Stimulated activated CD8-positive, alpha-beta memory T cell treated with anti-CD3 and anti-CD28 coated beads, Interleukin-15, amount 100 ng/mL, for 48 hours (primary cell): ENCODE measurements at regions not wholly inside any gene's neighbourhood (a gene's known extent, or its start where the extent isn't known, plus 50 kb on each side); places are given as distances from the start of the nearest gene placed in this dataset.
"Not testable (repeated sequence)": the region's sequence is repeated elsewhere in the genome, so short reads cannot be mapped to it uniquely, and the experiment has no call there.

ENCODE experiments used
- DNase-seq, 2 donors: peaks; one replicate each; pipeline ENCODE4 v3.0.0-alpha.2; 2020; ENCODE audit warnings: low read depth in 2 of 2

GRCh38 chr5:34189246-34189645 lies 146.2 kb upstream of the C1QTNF3 start:
- not testable (repeated sequence) for DNase-seq

DNA sequence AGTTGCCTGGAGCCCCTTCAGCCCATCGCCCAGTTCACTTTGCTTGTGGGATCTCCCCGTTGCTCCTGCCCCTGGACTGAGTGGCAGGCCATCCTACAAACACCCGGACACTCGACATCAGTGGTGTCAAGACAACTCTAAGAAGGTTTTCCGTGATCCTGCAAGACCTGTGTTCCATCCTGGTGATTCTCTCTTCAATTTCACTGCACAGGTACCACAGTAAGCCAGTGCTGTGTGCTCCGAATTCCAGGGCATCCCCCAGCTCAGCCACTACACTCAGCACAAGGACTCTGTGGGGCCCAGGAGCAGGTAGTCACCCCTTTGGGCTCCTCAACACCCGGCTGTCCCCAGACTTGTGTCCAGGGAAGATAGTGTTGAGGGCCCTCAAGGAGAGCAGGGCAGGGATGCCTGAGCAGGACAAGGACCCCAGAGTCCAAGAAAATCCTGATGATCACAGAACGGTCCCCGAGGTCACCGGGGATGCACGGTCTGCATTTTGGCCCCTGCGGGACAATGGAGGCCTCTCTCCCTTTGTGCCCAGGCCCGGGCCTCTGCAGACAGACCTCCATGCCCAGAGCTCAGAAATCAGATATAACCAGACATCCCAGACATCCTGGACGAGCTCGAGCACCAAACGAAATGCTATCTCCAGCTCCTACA lies 146.9 kb upstream of the C1QTNF3 start:
- DNase-seq, result not testable (repeated sequence)

GRCh38 chr5:34190466-34190865 lies 147.5 kb upstream of the C1QTNF3 start:
- not testable (repeated sequence) for DNase-seq

- DNase-seq, result not testable (repeated sequence)
These were observed 148.3 kb upstream of the C1QTNF3 start for GRCh38 chr5:34191279-34191744.

DNA sequence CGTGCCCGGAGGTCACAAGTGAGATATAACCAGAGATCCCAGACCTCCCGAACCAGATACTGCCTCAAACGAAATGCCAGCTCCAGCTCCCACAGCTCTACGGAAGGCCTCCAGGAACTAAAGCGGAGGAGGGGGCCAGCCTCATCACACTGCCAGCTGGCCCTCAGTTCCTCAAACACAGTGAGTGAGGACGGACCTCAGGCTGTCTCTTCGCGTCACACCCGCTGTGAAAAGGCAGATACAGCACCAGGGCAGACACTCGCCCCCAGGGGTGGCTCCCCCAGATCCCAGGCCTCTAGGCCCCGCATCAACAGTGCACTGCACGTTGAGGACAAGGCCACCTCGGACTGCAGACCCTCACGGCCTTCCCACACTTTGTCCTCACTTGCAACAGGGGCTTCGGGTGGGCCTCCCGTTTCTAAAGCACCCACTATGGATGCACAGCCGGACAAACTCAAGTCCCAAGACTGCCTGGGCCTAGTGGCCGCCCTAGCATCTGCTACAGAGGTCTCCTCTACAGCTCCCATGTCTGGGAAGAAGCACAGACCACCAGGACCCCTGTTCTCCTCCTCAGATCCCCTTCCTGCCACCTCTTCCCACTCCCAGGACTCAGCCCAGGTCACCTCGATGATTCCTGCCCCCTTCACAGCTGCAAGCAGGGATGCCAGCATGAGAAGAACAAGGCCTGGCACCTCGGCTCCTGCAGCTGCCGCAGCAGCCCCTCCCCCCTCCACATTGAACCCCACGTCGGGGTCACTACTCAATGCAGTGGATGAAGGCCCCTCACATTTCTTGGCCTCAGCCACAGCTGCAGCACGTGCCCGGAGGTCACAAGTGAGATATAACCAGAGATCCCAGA lies 149.3 kb upstream of the C1QTNF3 start:
- DNase-seq, result not testable (repeated sequence)

- DNase-seq, result not testable (repeated sequence)
These were observed 149.9 kb upstream of the C1QTNF3 start for GRCh38 chr5:34192923-34193262.

DNA sequence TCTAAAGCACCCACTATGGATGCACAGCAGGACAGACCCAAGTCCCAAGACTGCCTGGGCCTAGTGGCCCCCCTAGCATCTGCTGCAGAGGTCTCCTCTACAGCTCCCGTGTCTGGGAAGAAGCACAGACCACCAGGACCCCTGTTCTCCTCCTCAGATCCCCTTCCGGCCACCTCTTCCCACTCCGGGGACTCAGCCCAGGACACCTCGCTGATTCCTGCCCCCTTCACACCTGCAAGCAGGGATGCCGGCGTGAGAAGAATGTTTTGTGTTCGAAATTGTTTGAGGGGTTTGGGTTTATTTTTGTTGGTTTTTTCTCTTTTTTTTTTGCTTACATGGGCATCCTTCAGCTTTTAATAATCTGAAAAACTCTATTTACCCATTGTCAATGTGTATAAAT lies 150.3 kb upstream of the C1QTNF3 start:
- DNase-seq, result not testable (repeated sequence)

DNA sequence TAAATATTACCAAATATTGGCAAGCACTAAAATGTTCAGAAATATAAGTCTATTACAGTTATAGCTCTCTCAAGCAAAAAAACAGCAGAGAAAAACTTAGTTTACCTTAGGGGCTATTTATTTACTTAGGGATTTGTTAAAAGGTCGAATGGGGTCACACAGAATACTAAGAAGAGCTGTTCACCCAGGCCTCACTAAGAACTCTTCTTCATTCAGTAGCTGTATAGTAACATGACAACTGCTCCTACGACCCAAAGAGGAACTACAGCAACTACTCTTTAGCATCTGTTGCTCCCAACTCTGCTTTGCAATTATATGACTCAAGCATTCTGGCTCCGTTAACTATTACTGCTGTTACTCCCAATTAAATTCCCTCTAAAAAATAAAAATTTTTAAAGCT lies 150.8 kb upstream of the C1QTNF3 start:
- DNase-seq, result not testable (repeated sequence)

GRCh38 chr5:34196091-34196490 lies 153.1 kb upstream of the C1QTNF3 start:
- not testable (repeated sequence) for DNase-seq

DNA sequence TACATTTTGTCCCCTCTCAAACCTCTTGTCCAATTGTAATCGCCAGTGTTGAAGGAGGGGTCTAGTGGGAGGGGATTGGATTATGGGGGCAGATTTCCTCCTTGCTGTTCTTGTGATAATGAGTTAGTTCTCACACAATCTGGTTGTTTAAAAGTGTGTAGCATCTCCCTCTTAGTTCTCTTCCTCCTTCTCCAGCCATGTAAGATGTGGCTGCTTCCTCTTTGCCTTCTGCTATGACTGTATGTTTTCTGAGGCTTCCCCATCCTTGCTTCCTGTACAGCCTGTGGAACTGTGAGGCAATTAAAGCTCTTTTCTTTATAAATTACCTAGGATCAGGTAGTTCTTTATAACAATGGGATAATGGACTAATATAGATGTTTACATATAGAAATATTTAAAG lies 162.3 kb upstream of the C1QTNF3 start:
- DNase-seq, result not testable (repeated sequence)

GRCh38 chr5:34217386-34217785 lies 174.4 kb upstream of the C1QTNF3 start:
- not testable (repeated sequence) for DNase-seq

DNA sequence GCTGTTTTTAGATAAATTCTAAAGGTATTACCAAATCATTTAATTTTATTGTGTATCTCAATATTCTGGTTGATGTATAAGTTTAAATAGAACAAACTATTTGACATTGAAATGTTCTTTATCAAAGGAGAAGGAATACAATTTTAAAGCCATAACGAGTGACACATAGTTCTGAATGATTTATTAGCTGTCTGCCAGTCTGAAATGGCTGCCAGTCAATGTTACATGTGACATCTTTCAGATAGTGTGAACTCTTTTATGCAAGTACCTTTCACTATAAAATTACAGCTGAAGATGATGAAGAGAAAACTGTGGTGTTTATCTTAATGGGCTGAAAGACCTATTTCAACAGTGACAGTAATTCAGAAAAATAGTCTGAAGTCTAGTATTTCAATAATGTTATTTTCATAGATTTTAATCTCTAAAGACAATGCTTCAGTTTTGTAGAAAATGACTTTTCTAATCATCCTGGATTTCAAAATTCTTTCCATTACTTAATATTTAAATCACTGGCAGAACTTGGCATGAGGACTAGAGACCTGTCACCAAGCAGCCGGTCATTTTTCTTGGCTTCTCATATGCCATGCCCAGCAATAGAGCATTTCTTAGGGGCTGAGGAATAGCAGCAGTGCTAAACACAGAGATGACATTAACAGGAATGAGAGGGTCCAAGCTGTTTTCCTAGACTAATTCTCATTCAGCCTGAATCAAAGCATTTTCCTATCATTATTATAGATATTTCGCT lies 178.5 kb upstream of the C1QTNF3 start:
- not testable (repeated sequence) for DNase-seq

DNA sequence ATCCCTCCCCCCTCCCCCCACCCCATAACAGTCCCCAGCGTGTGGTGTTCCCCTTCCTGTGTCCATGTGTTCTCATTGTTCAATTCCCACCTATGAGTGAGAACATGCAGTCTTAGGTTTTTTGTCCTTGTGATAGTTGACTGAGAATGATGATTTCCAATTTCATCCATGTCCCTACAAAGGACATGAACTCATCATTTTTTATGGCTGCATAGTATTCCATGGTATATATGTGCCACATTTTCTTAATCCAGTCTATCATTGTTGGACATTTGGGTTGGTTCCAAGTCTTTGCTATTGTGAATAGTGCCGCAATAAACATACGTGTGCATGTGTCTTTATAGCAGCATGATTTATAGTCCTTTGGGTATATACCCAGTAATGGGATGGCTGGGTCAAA lies 180.1 kb upstream of the C1QTNF3 start:
- not testable (repeated sequence) for DNase-seq

- not testable (repeated sequence) for DNase-seq
These were observed 187.4 kb upstream of the C1QTNF3 start for GRCh38 chr5:34230402-34230801.

DNA sequence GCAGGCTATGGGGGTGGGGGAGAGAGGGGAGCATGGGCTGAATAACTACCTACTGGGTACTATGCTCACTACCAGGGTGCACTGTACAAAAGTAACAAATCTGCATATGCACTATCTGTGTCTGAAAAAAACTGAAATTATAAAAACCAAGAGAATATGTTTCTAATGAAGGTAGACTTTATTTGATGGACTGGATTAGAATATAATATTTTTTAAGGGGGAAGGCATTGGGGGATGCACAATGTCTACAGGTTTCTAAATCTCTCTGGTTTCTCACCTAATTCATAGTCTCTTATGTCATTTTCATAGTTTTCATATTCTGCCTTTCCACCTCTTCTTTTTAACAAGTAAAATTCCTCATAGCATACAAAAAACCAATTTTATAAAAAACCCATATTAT lies 200.8 kb upstream of the C1QTNF3 start:
- not testable (repeated sequence) for DNase-seq

- DNase-seq, result peak; percentile 69 to 81
These were observed 201.4 kb upstream of the C1QTNF3 start for GRCh38 chr5:34244281-34245031.

DNA sequence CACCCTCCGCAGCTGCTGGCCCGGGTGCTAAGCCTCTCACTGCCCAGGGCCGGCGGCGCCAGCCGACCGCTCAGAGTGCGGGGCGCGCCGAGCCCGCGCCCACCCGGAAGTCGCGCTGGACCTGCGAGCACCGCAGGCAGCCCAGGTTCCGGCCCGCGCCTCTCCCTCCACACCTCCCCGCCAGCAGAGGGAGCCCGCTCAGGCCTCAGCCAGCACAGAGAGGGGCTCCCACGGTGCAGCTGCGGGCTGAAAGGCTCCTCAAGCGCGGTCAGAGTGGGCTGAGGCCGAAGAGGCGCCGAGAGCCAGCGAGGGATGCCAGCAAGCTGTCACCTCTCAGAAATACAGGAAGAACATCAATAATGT lies 202.0 kb upstream of the C1QTNF3 start:
- DNase-seq, result peak in 1 of 2 donors; percentile 47

GRCh38 chr5:34245813-34246212 lies 202.8 kb upstream of the C1QTNF3 start:
- not testable (repeated sequence) for DNase-seq

DNA sequence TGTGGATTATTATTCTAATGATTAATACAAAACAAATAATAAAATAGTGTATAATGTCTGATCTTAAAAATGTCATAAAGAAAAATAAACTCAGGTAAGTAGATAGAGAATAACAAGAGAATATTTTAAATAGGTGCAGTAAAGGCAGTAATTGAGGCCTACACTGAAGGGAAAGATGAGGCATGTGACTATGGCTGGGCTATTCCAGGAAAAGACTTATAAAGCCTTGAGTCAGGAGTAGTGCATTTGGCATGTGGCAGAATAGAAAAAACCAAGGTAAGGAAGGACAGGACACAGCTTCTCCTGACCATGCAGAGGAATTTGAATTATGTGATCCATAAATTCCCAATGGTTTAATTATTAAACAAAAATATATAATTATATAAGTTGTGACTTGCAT lies 215.6 kb upstream of the C1QTNF3 start:
- DNase-seq, result not testable (repeated sequence)

DNA sequence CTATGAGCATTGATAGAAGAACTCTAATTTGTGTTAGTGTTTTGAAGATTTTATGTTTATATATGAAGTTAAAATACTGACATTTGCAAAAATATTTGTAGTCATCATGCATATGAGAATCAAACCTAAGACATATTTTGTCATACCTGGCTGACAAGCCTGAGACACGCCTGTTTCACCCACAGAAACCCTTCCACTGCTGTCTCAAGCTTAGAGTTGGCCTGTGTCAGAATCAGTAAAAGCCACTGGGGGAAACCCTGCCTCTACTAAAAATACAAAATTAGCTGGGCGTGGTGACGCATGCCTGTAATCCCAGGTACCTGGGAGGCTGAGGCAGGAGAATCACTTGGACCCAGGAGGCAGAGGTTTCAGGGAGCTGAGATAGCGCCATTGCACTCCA lies 218.0 kb upstream of the C1QTNF3 start:
- not testable (repeated sequence) for DNase-seq

- not testable (repeated sequence) for DNase-seq
These were observed 223.1 kb upstream of the C1QTNF3 start for GRCh38 chr5:34266151-34266550.
